H9 (cell line): ENCODE measurements at regions not wholly inside any gene's neighbourhood (a gene's known extent, or its start where the extent isn't known, plus 50 kb on each side); places are given as distances from the start of the nearest gene placed in this dataset.

Experiments
- DNase-seq: peaks from one replicate; pipeline ENCODE4 v3.0.0-alpha.2; 2017
- H2AFZ ChIP-seq: one replicate; pipeline ENCODE4 v1.6.1; 2013; ENCODE audit warnings: mild to moderate bottlenecking, low read length, control low read depth, moderate library complexity
- H2AK5ac ChIP-seq: 2 replicates; pipeline ENCODE4 v1.6.1; 2013; ENCODE audit warnings: low read length, control low read depth, mixed read lengths; ENCODE audit not compliant: insufficient read length
- H2BK120ac ChIP-seq: one replicate; pipeline ENCODE4 v1.6.1; 2013; ENCODE audit warnings: low read depth, mild to moderate bottlenecking, low read length, control low read depth, inconsistent platforms; ENCODE audit not compliant: poor library complexity, severe bottlenecking
- H2BK12ac ChIP-seq: 2 replicates; pipeline ENCODE4 v1.6.1; 2013; ENCODE audit warnings: low read length, control low read depth, mixed read lengths, low read depth; ENCODE audit not compliant: insufficient read length
- H2BK15ac ChIP-seq: 2 replicates; pipeline ENCODE4 v1.6.1; 2013; ENCODE audit warnings: low read depth, low read length, control low read depth
- H2BK20ac ChIP-seq: one replicate; pipeline ENCODE4 v1.6.1; 2013; ENCODE audit warnings: low read depth, mild to moderate bottlenecking, low read length, control low read depth, inconsistent platforms; ENCODE audit not compliant: poor library complexity, severe bottlenecking
- H2BK5ac ChIP-seq: 2 replicates; pipeline ENCODE4 v1.6.1; 2013; ENCODE audit warnings: low read length, control low read depth, mixed read lengths; ENCODE audit not compliant: insufficient read length
- H3K14ac ChIP-seq: 2 replicates; pipeline ENCODE4 v1.6.1; 2013; ENCODE audit warnings: low read length, control low read depth; ENCODE audit not compliant: insufficient read depth
- H3K18ac ChIP-seq: 2 replicates; pipeline ENCODE4 v1.6.1; 2013; ENCODE audit warnings: low read depth, mild to moderate bottlenecking, mixed read lengths, low read length, control low read depth; ENCODE audit not compliant: insufficient read length
- H3K23ac ChIP-seq: 2 replicates; pipeline ENCODE4 v1.6.1; 2013; ENCODE audit warnings: low read length, control low read depth, mixed read lengths, low read depth; ENCODE audit not compliant: insufficient read length
- H3K23me2 ChIP-seq: 2 replicates; pipeline ENCODE4 v1.6.1; 2013; ENCODE audit warnings: low read depth, mild to moderate bottlenecking, mixed read lengths, low read length, control low read depth; ENCODE audit not compliant: insufficient read length, poor library complexity, severe bottlenecking
- H3K27ac ChIP-seq: 2 replicates; pipeline ENCODE4 v1.5.1; 2013; ENCODE audit warnings: low read length, control low read depth, mixed read lengths, low read depth; ENCODE audit not compliant: insufficient read length
- H3K27me3 ChIP-seq: 2 replicates; pipeline ENCODE4 v1.6.1; 2013; ENCODE audit warnings: low read length, control low read depth, inconsistent platforms; ENCODE audit not compliant: insufficient read depth
- H3K4ac ChIP-seq: 2 replicates; pipeline ENCODE4 v1.6.1; 2013; ENCODE audit warnings: low read depth, mild to moderate bottlenecking, control low read depth, inconsistent platforms, low read length, moderate library complexity
- H3K4me1 ChIP-seq: 2 replicates; pipeline ENCODE4 v1.6.1; 2013; ENCODE audit warnings: low read length, control low read depth, inconsistent platforms; ENCODE audit not compliant: insufficient read depth
- H3K4me2 ChIP-seq: 2 replicates; pipeline ENCODE4 v1.6.1; 2013; ENCODE audit warnings: low read length, control low read depth, mixed read lengths; ENCODE audit not compliant: insufficient read length, insufficient read depth
- H3K56ac ChIP-seq: 2 replicates; pipeline ENCODE4 v1.6.1; 2013; ENCODE audit warnings: low read depth, mild to moderate bottlenecking, mixed read lengths, low read length, control low read depth; ENCODE audit not compliant: insufficient read length
- H3K79me1 ChIP-seq: 2 replicates; pipeline ENCODE4 v1.6.1; 2013; ENCODE audit warnings: low read depth, mild to moderate bottlenecking, moderate library complexity, low read length, control low read depth, inconsistent platforms; ENCODE audit not compliant: insufficient read depth, poor library complexity, severe bottlenecking
- H3K79me2 ChIP-seq: 2 replicates; pipeline ENCODE4 v1.6.1; 2013; ENCODE audit warnings: low read length, control low read depth, inconsistent platforms; ENCODE audit not compliant: insufficient read depth
- H3K9ac ChIP-seq: 2 replicates; pipeline ENCODE4 v1.6.1; 2013; ENCODE audit warnings: low read length, control low read depth, mixed read lengths; ENCODE audit not compliant: insufficient read length; ENCODE audit errors: extremely low read depth
- H3K9me3 ChIP-seq: one replicate; pipeline ENCODE4 v1.6.1; 2013; ENCODE audit warnings: low read depth, low read length, inconsistent platforms; ENCODE audit not compliant: control insufficient read depth
- H3T11ph ChIP-seq: one replicate; pipeline ENCODE4 v1.6.1; 2013; ENCODE audit warnings: mild to moderate bottlenecking, low read length, control low read depth, inconsistent platforms
- H4K20me1 ChIP-seq: one replicate; pipeline ENCODE4 v1.6.1; 2013; ENCODE audit not compliant: control insufficient read depth, insufficient read length, insufficient read depth
- H4K5ac ChIP-seq: 2 replicates; pipeline ENCODE4 v1.6.1; 2013; ENCODE audit warnings: low read depth, mild to moderate bottlenecking, mixed read lengths, low read length, control low read depth; ENCODE audit not compliant: insufficient read length
- H4K8ac ChIP-seq: replicated peaks from 2 replicates; pipeline ENCODE4 v1.6.1; 2013; ENCODE audit warnings: low read length, control low read depth, mixed read lengths, low read depth; ENCODE audit not compliant: insufficient read length
- H4K91ac ChIP-seq: 2 replicates; pipeline ENCODE4 v1.6.1; 2013; ENCODE audit warnings: low read depth, mild to moderate bottlenecking, moderate library complexity, mixed read lengths, low read length, control low read depth; ENCODE audit not compliant: insufficient read length
- H3K27ac Mint-ChIP-seq, 3 experiments: 2 replicates in 2 of 3; 3 replicates in 1 of 3; pipeline ENCODE4 v1.8.0; 2020 to 2021; ENCODE audit warnings: mixed read lengths in 3 of 3, mild to moderate bottlenecking in 1 of 3, moderate library complexity in 1 of 3
- H3K27me3 Mint-ChIP-seq: 2 replicates; pipeline ENCODE4 v1.8.0; 2021; ENCODE audit warnings: low read depth, mild to moderate bottlenecking, moderate library complexity, mixed read lengths
- H3K36me3 Mint-ChIP-seq, 3 experiments: 2 replicates in 2 of 3; 3 replicates in 1 of 3; pipeline ENCODE4 v1.8.0; 2020 to 2021; ENCODE audit warnings: low read depth in 3 of 3, mixed read lengths in 3 of 3; ENCODE audit not compliant: insufficient read depth in 1 of 3
- H3K4me1 Mint-ChIP-seq, 2 experiments: 2 replicates each; pipeline ENCODE4 v1.8.0; 2020; ENCODE audit warnings: mixed read lengths in 2 of 2
- H3K4me3 Mint-ChIP-seq, 2 experiments: 2 replicates in 1 of 2; 3 replicates in 1 of 2; pipeline ENCODE4 v1.8.0; 2020 to 2021; ENCODE audit warnings: mild to moderate bottlenecking in 2 of 2, mixed read lengths in 2 of 2, moderate library complexity in 1 of 2
- H3K9me3 Mint-ChIP-seq, 2 experiments: 2 replicates in 1 of 2; 3 replicates in 1 of 2; pipeline ENCODE4 v1.8.0; 2020; ENCODE audit warnings: mild to moderate bottlenecking in 2 of 2, mixed read lengths in 2 of 2, moderate library complexity in 1 of 2
- CTCF ChIP-seq: fragments of 200-600 bp; sonication (generic); conservative IDR thresholded peaks from 3 replicates; pipeline ENCODE4 v1.8.0; 2021; ENCODE audit warnings: antibody characterized with exemption, mild to moderate bottlenecking
- WGBS: extraction: QIAGEN DNeasy Blood & Tissue Kit; methylation state at CpG from one replicate; pipeline ENCODE4 v1.1.7; 2013; ENCODE audit warnings: missing lambda C conversion rate, low lambda C conversion rate, mixed read lengths; ENCODE audit not compliant: insufficient read length; ENCODE audit errors: extremely low coverage; 5-methylcytosine and 5-hydroxymethylcytosine counted together

- no peaks in the 10 kb centered on the region for H4K20me1 ChIP-seq
- Mint-ChIP-seq H3K36me3 (peaks cover 0 to 3% (median 0%) of the 10 kb centered on the region in 3 experiments; a peak in 1 of 7 replicates), H3K27ac (no peak overlapping the region; a peak in 1 of 7 replicates), H3K9me3 (peaks cover 2 to 5% of the 10 kb centered on the region in 2 experiments; a peak in 4 of 5 replicates), H3K4me1 (peaks cover 0 to 6% of the 10 kb centered on the region in 2 experiments; a peak in 1 of 4 replicates), H3K4me3 (no peak overlapping the region), H3K27me3 (peaks cover 29% of the 10 kb centered on the region)
- H3K9me3 ChIP-seq, result no peaks in the 10 kb centered on the region
- H3K9ac ChIP-seq, result no peak overlapping the region
- no peak overlapping the region for H3K4me2 ChIP-seq
- H2BK120ac ChIP-seq, result no peak overlapping the region
- H3K23ac ChIP-seq, result no peak overlapping the region
- no peaks in the 10 kb centered on the region for H3K4me1 ChIP-seq
- no CpG with 5 or more reads among the region's 4 CpGs for WGBS
- H3K79me2 ChIP-seq, result no peaks in the 10 kb centered on the region
- no peak overlapping the region for H3K14ac ChIP-seq
- no peaks in the 10 kb centered on the region; the same call in 1 of the 2 replicates for H3K27me3 ChIP-seq
- no peak overlapping the region for H2BK15ac ChIP-seq
- DNase-seq, result no peak
- H4K91ac ChIP-seq, result no peak overlapping the region
- no peak overlapping the region for H4K5ac ChIP-seq
- no peaks in the 10 kb centered on the region for H3K23me2 ChIP-seq
- H3K18ac ChIP-seq, result no peak overlapping the region
- H3K27ac ChIP-seq, result no peak overlapping the region
- TF ChIP-seq CTCF, result no peak
- H3K79me1 ChIP-seq, result no peaks in the 10 kb centered on the region
- no peak overlapping the region for H4K8ac ChIP-seq
- no peak overlapping the region for H2BK12ac ChIP-seq
- H2AFZ ChIP-seq, result no peak overlapping the region
- H2AK5ac ChIP-seq, result no peak overlapping the region
- H3T11ph ChIP-seq, result no peak overlapping the region
- H3K56ac ChIP-seq, result no peak overlapping the region
- no peak overlapping the region for H2BK20ac ChIP-seq
- H2BK5ac ChIP-seq, result no peak overlapping the region
- H3K4ac ChIP-seq, result no peak overlapping the region
These were observed 78.2 kb downstream of the C9orf50 start for GRCh38 chr9:129542741-129543140.
